Astrocyte of the cerebellum (primary cell): ENCODE measurements at regions not wholly inside any gene's neighbourhood (a gene's known extent, or its start where the extent isn't known, plus 50 kb on each side); places are given as distances from the start of the nearest gene placed in this dataset.

Experiments used
- DNase-seq: peaks from one replicate; pipeline ENCODE4 v3.0.0-alpha.2; 2011; ENCODE audit warnings: low read depth
- H3K4me3 ChIP-seq: 2 replicates; pipeline ENCODE4 v1.5.1; 2011; ENCODE audit warnings: mild to moderate bottlenecking, low read depth, low read length, moderate library complexity
- in situ Hi-C: cut with HindIII; loops from 2 replicates; pipeline ENCODE4 v1.10.0; 2017; ENCODE audit warnings: low sequenced_read_pairs
- TF ChIP-seq, protein P1 (sequence below): IDR thresholded peaks from 2 replicates; pipeline ENCODE4 v1.5.1; 2012; ENCODE audit warnings: low read length, low read depth, moderate library complexity, mild to moderate bottlenecking; ENCODE audit errors: missing control alignments

DNA sequence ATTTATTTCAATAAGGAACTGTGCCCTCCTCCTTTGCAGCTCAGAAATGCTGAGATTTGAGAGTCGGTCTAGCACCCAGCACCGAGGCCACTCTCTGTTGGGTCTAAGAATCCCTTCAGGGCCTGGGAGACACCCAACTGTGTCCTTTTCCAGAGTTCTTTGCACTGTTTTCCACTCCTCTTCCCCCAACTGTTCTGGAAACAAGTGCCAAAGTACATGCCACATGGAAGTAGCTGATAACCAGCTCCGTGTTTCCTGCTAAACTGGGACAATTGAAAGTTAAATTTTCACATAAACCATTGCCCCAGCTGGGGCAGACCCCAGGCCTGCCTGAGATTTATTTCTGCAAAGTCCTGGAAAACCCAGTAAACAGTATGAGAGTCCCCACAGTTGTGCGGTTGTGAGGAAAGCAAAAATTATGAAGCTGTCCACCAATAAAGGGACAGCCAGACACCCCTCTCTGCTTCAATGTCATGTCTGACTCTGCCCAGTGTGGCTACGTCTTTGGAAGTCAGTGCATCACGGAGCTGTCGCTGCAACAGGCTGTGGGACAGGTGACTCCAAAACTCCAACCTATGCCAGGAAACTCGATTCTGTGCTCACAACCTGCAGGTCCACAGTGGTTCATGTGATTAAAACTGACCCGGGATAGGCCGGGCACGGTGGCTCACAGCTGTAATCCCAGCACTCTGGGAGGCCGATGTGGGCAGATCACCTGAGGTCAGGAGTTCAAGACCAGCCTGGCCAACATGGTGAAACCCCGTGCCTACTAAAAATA lies 178.0 kb upstream of the AFDN start:
- no peak overlapping the region for H3K4me3 ChIP-seq
- in situ Hi-C loops, result no loop called here
- TF ChIP-seq, protein P1, sequence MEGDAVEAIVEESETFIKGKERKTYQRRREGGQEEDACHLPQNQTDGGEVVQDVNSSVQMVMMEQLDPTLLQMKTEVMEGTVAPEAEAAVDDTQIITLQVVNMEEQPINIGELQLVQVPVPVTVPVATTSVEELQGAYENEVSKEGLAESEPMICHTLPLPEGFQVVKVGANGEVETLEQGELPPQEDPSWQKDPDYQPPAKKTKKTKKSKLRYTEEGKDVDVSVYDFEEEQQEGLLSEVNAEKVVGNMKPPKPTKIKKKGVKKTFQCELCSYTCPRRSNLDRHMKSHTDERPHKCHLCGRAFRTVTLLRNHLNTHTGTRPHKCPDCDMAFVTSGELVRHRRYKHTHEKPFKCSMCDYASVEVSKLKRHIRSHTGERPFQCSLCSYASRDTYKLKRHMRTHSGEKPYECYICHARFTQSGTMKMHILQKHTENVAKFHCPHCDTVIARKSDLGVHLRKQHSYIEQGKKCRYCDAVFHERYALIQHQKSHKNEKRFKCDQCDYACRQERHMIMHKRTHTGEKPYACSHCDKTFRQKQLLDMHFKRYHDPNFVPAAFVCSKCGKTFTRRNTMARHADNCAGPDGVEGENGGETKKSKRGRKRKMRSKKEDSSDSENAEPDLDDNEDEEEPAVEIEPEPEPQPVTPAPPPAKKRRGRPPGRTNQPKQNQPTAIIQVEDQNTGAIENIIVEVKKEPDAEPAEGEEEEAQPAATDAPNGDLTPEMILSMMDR, result no peak
- DNase-seq, result no peak

DNA sequence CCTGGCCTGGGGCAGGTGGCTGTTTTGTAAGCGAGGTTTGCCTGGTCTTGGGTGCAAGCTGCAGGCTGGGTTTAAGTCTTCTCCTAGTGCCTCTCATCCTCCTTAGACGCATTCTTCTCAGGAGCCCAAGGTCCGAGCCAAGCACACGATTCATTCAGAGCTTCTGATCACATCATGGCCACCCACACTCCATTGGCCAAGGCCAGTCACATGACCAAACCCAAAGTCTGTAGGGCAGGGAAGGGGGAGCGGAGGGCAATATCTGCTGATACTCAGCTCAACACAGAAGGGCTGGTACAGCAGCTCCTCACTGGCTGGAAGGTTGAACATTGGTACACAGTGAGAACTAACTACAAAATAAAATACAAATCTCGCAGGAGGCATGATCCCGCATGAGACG lies 177.2 kb upstream of the AFDN start:
- no peak overlapping the region for H3K4me3 ChIP-seq
- no peak for DNase-seq
- in situ Hi-C loops, result no loop called here
- TF ChIP-seq, protein P1, result no peak

DNA sequence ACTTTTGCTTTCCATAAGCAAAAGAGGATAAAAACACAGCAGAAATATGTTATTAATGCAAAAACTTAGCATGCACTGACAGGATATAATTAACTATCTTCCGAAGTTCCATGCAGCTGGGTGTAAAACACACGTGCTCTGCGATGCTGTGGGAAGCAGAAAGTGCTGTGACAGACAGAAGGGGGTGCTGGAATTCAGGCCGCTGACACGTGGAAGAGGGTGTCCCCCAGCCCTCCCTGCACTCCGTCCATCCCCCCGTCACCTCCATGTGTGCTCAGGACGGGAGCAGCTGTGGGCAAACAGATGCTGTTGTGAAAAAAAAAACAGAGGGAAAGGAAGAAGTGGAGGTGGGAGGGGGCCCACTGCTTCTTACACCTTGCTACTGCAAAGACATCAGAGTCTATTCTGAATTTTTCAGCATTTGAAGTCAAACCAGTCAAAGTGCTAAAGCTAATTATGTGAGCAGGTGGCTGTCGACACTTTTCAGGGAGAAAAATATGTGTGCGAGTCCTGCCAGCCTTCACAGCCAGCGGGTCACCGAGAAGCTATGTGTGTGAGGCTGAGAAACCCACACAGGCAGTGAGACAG lies 175.9 kb upstream of the AFDN start:
- TF ChIP-seq, protein P1, result no peak
- no peak for DNase-seq
- H3K4me3 ChIP-seq, result no peak overlapping the region
- in situ Hi-C loops, result no loop called here

DNA sequence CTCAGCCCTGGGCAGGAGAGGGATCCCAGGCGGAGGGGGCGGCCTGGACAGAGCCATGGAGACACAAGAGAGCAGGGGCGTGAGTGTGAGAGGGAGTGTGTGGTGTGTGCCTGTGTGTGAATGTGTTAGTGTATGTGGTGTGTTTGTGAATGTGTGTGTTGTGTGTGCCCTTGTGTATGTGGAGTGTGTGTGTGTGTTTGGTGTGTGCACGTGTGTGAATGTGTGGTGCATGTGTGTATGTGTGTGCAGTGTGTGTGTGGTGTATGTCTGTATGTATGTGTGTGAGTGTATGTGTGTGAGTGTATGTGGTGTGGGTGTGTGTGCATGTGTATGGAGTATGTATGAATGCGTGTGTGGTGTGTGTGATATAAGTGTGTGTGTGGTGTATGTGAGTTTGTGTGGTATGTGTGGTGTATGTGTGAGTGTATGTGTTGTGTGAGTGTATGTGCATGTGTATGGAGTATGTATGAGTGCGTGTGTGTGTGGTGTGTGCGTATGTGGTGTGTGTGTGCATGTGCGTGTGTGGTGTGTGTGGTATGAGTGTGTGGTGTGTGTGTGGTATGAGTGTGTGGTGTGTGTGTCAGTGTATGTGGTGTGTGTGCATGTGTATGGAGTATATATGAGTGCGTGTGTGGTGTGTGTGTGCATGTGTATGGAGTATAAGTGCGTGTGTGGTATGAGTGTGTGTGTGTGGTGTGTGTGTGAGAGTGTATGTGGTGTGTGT lies 175.2 kb upstream of the AFDN start:
- TF ChIP-seq, protein P1, result no peak
- DNase-seq, result no peak

DNA sequence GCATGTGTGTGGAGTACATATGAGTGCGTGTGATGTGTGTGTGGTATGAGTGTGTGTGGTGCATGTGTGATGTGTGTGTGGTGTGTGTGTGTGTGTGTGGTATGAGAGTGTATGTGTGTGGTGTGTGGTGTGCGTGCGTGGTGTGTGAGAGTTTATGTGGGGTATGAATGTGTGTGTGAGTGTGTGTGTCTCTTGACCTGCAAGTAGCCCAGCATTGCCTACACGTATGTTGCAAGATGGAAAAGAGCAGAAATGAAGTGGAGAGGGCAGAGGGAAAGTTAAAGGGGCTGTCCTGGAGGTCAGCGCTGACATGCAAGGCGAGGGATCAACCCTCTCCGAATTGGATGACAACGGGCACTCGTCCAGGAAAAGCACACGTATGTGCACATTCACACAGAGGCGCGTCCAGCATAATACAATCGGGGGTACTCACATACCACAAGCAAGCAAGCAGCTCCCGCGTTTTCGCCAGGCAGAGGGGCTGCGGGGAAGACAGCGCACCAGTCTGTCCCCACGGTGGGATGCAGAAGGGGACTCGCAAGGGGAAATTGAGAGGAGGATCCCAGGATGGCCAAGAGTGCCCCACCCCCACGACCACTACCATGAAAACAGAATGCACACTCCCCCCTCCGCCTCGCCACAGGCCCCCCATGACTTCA lies 174.5 kb upstream of the AFDN start:
- H3K4me3 ChIP-seq, result no peak overlapping the region
- in situ Hi-C loops, result no loop called here
- no peak for DNase-seq
- TF ChIP-seq, protein P1, result no peak

More for the DNA sequence above, 175.2 kb upstream of the AFDN start:
- in situ Hi-C loops, result no loop called here
- H3K4me3 ChIP-seq, result no peak overlapping the region

DNA sequence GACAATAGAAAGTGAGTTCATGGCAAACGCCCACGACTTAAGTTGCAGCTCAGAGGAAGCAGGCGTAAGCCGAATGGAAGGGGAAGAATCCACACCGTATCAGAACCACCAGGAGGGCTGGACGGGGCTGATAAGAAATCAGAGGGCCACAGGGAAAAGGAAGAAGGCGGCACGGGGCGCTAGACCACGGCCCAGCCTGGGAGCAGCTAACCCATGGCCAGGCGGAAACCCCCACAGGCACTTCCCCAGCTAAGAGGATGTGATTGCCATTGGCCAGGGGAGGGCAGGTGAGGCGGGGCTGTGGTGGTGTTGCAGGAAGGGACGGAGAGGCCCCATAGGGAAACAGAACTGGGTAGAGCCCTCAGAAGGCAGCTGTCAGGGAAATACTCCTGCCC lies 174.0 kb upstream of the AFDN start:
- no peak overlapping the region for H3K4me3 ChIP-seq
- TF ChIP-seq, protein P1, result no peak
- in situ Hi-C loops, result no loop called here
- no peak for DNase-seq
